Limb (tissue), 2 donors: ENCODE measurements at regions not wholly inside any gene's neighbourhood (a gene's known extent, or its start where the extent isn't known, plus 50 kb on each side); places are given as distances from the start of the nearest gene placed in this dataset.

Experiments used
- DNase-seq, 2 donors: peaks; one replicate each; pipeline ENCODE4 v3.0.0-alpha.2; 2016; ENCODE audit errors: extremely low spot score in 2 of 2

DNA sequence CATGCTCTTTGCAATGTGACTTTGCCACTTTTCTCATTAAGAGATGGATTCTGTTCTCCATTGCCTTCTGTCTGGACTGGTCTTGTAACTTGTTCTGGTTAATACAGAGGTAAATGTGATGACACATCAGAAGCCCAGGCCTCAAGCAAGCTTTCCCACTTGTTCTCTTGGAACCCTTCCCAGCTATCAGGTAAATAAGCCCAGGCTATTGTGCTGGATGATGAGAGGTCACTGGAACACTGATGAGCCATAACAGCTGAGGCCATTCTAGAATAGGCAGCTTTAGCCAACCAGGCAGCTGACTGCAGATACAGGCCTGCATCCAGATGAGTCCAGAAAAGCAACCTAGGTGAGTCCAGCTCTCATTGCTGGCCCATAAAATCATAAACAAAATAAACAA is 1007.0 kb upstream of the ACVR2A start:
- no peak for DNase-seq

DNA sequence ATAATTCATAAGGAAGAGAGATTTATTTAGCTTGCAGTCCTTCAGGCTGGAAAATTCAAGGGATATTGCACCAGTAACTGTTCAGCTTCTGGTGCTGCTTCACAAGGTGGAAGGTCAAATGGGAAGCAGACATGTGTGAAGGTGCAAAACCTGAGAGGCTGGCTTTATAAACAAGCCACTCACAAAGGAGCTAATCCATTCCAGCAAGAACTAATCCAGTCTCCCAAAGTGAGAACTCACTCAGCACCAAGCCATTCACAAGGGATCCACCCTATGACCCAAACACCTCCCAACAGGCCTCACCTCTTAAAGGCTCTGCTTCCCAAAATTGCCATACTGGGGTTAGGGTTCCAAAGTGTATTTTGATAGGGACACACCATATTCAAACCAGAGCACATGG is 1018.4 kb upstream of the ACVR2A start:
- no peak for DNase-seq

DNA sequence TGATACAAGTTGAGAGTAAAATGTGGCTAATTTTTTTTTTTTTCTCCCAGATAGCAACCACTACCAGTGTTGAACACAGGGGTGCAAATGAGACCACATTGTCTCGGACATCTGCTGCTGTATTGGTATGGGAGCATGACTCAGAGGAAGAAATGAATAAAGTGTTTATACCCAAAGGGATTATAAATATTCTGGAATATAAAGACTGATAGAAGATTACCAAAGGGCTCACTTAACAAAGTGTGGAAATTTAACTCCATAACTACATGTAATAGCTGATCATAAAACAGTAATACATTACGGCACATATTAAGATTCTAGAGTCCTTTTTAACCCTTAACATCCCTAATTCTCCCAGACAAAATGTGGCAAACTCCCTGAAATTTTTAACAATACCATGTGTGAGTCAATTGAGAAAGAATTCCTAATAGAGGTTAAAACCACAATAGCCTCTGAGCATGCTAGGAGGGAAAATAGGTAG is 1023.0 kb upstream of the ACVR2A start:
- no peak for DNase-seq

DNA sequence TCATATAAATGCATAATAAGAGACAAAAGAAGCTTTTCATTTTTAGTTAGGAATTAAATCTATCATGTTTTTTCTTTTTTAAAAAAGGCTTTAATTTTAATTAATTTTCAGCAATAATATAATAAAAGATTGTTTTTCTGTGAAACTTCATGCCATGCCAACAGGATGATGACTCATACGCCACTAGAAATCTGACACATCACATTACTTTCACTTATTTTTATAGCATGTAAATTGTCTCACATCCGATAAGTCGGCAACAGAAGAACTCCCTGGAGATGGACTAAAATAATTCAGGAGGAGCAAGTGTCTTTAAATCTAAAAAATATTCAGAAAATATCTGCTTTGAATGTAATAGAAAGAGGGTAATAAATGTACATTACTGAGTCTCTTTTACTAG is 1024.2 kb upstream of the ACVR2A start:
- DNase-seq: no peak

DNA sequence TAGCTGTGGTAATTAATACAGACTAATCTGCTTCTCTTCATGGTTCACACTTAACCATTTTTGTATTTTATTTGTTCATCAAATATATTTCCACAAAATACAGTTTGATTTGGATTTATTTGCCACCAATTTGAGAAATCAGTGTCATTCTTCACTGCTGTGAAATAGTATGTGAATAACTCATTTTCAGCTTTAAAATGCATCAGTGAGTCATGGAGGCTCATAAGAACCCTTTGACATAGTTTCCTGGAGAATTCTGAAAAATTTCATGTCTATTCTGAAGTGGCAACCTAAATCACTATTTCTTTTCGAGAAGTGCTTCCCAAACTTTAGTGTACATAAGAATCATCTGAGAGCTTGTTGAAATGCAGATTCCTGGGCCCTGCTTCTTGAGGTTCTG is 1026.7 kb upstream of the ACVR2A start:
- DNase-seq: no peak

- no peak for DNase-seq
These were observed 1027.2 kb upstream of the ACVR2A start for GRCh38 chr2:146817613-146818012.

- DNase-seq: no peak
These were observed 1029.9 kb upstream of the ACVR2A start for GRCh38 chr2:146814971-146815370.

DNA sequence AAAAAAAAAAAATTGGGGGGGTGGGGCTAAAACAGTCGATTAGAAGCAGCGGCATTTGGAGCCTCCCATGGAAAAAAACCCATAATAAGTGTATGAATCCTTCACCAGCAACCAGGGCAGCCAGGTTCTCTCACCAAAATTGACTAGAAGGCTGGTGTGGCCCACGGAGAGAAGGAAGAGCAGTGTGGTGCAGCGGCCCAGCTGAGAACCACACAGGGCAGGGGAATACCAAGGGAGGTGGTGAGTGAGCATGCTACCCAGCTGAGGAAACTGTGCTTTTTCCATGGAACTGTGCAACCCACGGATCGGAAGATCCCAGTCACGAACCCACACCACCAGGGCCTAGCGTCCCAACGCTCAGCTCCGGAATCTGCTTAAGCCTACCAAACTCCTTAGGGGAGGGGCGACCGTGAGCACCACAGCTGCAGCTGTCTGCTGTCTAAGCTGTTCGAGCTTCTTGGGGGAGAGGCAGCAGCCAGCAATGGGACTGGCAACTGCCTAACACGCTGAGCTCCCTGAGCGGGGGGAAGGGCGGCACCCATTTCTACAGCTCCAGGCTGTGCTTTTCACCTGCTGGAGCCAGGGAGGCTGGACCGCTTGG is 1037.2 kb upstream of the ACVR2A start:
- DNase-seq: peak in 1 of 2 donors; percentile 32

- DNase-seq: peak in 1 of 2 donors; percentile 19
These were observed 1038.3 kb upstream of the ACVR2A start for GRCh38 chr2:146806364-146807005.

DNA sequence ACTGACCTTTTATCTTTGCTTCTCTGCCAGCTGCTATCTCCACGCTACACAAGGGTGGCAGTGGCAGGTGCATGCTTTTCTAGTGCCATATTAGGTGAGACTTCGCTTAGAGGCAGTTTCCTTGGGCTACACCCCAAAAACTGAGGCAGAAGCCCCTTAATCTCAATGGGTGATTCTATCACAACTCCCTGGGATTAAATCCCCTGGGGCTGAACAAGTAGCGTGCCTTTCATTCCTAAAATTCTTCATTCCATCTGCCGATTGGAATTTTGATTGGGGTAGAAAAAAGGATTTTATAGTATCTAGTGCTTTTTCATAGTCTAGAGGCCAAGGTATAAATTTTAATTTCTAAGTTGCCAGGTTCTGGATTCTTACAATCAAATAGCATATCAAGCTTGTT is 1040.5 kb upstream of the ACVR2A start:
- no peak for DNase-seq

GRCh38 chr2:146801886-146802285 is 1042.9 kb upstream of the ACVR2A start:
- DNase-seq: no peak

DNA sequence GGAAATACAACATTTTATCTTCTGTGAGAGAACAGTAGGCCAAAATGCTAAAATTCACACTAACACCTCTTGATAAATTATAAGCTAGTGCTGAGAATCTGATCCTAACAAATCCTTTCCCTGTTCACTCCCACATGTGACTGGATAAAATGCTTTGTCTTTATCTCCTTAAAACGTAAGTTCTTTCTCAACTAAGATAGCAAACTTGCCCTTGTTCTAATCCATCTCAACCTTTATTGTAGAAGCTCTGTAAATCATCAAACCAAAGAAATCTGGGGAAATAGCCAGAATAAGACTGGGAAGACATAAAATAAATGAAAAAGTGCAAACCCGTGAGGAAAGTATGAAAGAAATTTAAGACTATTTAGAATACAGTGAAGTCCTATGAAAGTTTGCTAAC is 1058.4 kb upstream of the ACVR2A start:
- DNase-seq: no peak

- DNase-seq: no peak
These were observed 1059.7 kb upstream of the ACVR2A start for GRCh38 chr2:146785101-146785500.

DNA sequence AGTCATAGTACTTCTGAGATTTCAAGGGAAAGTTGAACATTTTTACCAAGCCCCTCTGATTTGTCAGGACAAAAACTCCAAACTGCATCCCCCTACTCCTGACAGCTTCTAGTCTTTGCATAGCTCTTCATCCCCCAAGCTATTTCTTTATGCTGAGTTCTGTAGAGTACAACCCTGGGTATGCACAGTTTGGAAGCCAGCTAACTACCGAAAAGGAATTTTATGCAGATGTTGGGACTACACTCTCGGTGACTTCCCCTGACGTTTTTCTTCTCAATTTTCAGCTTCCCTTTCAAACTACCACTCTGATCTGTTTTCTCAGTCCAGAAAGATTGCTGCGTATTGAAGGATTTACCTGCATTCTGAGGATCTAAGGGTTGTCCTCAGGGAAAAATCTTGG is 1060.2 kb upstream of the ACVR2A start:
- no peak for DNase-seq

GRCh38 chr2:146777181-146777580 is 1067.6 kb upstream of the ACVR2A start:
- DNase-seq: no peak

DNA sequence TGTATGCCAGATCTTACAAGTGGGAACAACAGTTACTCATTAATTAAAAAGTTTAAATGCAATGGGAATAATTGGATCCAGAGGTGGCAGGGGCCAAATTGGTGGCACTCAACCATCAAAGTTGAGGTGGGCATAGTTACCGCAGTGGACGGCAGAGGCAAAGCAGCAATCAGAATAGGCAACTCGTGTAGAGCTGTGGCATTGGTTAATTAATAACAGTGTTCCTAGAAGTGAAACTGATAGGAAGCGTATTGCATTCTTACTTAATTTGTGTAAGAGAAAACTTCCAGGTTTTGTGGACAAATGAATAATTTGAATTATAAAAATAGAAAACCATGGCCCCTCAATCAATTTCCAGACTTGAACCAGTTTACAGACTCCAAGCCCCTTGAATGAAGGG is 1068.2 kb upstream of the ACVR2A start:
- no peak for DNase-seq

DNA sequence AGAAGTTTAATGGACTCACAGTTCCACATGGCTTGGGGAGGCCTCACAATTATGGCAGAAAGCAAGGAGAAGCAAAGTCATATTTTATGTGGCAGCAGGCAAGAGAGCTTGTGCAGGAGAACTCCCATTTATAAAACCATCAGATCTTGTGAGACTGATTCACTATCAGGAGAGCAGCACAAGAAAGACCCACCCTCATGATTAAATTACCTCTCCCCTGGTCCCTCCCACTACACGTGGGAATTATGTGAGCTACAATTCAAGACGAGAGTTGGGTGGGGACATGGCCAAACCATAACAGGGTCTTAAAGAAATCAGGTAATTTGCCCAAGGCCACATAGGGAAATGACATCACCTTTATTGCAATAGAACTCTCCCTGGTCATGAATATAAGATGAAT is 1073.3 kb upstream of the ACVR2A start:
- no peak for DNase-seq

DNA sequence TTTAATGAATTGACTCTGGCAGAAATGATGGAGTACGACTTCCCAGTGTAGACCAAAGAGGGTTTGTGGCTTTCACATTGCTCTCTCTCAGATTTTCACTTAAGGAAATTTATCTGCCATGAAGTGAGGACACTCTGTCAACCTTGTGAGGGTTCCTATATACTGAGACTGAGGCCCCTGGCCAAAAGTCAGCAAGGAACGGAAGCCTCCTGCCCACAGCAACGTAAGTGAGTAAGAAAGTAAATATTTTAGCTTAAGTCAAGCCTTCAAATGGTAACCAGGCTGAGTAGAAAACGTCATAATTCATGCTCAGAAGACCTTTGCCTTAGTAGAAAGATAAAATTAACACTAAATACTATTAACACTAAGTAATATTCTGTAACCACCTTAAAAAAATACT is 1080.5 kb upstream of the ACVR2A start:
- DNase-seq: no peak

GRCh38 chr2:146762786-146763185 is 1082.0 kb upstream of the ACVR2A start:
- no peak for DNase-seq

DNA sequence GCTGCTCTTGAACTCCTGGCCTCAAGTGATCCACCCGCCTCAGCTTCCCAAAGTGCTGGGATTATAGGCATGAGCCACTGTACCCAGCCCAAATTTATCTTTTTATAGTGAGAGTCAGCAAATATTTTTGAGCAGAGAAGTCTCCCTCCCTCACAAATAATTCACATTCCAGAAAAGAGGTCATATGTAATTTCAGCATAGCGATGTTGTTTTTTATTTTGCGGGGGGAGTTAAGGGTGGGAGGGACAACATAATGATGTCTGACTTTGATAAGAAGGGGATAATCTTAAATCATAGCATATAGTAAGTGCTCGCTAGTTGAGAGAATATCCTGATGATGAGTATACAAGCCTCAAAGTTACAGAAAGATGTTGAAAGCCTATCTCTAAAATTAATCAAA is 1090.2 kb upstream of the ACVR2A start:
- no peak for DNase-seq

DNA sequence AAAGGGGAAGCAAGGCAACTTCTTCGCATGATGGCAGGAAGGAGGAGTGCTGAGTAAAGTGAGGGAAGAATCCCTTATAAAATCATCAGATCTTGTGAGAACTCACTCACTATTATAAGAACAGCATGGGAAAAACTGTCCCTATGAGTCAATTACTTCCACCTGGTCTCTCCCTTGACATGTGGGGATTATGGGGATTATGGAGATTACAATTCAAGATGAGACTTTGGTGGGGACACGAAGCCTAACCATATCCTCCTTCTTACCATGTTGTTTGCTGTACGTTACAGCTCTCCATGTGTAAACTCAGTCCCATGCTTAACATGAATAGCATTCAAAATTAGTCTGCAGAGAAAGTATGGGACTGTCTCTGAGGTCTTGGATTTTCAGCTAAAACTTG is 1096.8 kb upstream of the ACVR2A start:
- DNase-seq: no peak

- DNase-seq: no peak
These were observed 1103.6 kb upstream of the ACVR2A start for GRCh38 chr2:146741260-146741659.

DNA sequence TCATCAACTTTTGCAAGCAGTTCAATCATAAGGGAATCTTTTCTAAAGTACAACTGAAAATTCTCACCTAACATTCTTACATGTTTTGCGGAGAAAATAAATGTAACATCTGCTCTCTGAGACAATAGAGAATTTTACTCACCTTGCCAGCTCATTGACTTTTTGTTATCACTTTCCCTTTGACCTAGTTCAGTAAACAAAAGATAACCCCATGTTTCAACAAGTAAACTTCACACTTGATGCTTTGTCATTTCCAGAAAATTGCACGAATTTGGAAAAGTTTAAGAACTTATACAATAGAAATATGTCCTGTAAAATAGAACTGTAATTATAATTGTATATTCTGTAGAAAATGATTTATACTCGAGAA is 1110.0 kb upstream of the ACVR2A start:
- no peak for DNase-seq
